ENCODE measurements at regions not wholly inside any gene's neighbourhood (a gene's known extent, or its start where the extent isn't known, plus 50 kb on each side); places are given as distances from the start of the nearest gene placed in this dataset.

- no peak for DNase-seq (ENCODE audit: low read depth, low spot score)
Measured at GRCh38 chr1:22245726-22246125, 102.8 kb upstream of the WNT4 start.

GRCh38 chr1:22246755-22247480, 104.0 kb upstream of the WNT4 start:
- DNase-seq (ENCODE audit: low read depth, low spot score), result no peak

GRCh38 chr1:22247527-22248245, 104.8 kb upstream of the WNT4 start:
- no peak for DNase-seq (ENCODE audit: low read depth, low spot score)

- DNase-seq (ENCODE audit: low read depth, low spot score), result no peak
Measured at GRCh38 chr1:22248746-22249145, 105.8 kb upstream of the WNT4 start.

- no peak for DNase-seq (ENCODE audit: low read depth, low spot score)
Measured at GRCh38 chr1:22249928-22250680, 107.2 kb upstream of the WNT4 start.

GRCh38 chr1:22250724-22251123, 107.8 kb upstream of the WNT4 start:
- DNase-seq (ENCODE audit: low read depth, low spot score), result peak; percentile 91

GRCh38 chr1:22252251-22252650, 109.4 kb upstream of the WNT4 start:
- DNase-seq (ENCODE audit: low read depth, low spot score), result peak; percentile 50

GRCh38 chr1:22253012-22253790, 110.3 kb upstream of the WNT4 start:
- no peak for DNase-seq (ENCODE audit: low read depth, low spot score)

- no peak for DNase-seq (ENCODE audit: low read depth, low spot score)
Measured at GRCh38 chr1:22254756-22255155, 111.9 kb upstream of the WNT4 start.

GRCh38 chr1:22255341-22256212, 112.7 kb upstream of the WNT4 start:
- peak; percentile 34 for DNase-seq (ENCODE audit: low read depth, low spot score)

GRCh38 chr1:22256213-22256512, 113.3 kb upstream of the WNT4 start:
- no peak for DNase-seq (ENCODE audit: low read depth, low spot score)

- no peak for DNase-seq (ENCODE audit: low read depth, low spot score)
Measured at GRCh38 chr1:22257290-22258275, 114.7 kb upstream of the WNT4 start.

GRCh38 chr1:22258698-22259097, 115.8 kb upstream of the WNT4 start:
- DNase-seq (ENCODE audit: low read depth, low spot score), result no peak

GRCh38 chr1:22259551-22260282, 116.8 kb upstream of the WNT4 start:
- peak; percentile 59 for DNase-seq (ENCODE audit: low read depth, low spot score)

GRCh38 chr1:22260860-22261432, 118.0 kb upstream of the WNT4 start:
- no peak for DNase-seq (ENCODE audit: low read depth, low spot score)

GRCh38 chr1:22261580-22261979, 118.7 kb upstream of the WNT4 start:
- DNase-seq (ENCODE audit: low read depth, low spot score), result no peak

- peak; percentile 85 for DNase-seq (ENCODE audit: low read depth, low spot score)
Measured at GRCh38 chr1:22262583-22262982, 119.7 kb upstream of the WNT4 start.

GRCh38 chr1:22263359-22263758, 120.5 kb upstream of the WNT4 start:
- no peak for DNase-seq (ENCODE audit: low read depth, low spot score)

Data from ELF-1 (cell line).